ENCODE measurements at regions not wholly inside any gene's neighbourhood (a gene's known extent, or its start where the extent isn't known, plus 50 kb on each side); places are given as distances from the start of the nearest gene placed in this dataset.

DNA sequence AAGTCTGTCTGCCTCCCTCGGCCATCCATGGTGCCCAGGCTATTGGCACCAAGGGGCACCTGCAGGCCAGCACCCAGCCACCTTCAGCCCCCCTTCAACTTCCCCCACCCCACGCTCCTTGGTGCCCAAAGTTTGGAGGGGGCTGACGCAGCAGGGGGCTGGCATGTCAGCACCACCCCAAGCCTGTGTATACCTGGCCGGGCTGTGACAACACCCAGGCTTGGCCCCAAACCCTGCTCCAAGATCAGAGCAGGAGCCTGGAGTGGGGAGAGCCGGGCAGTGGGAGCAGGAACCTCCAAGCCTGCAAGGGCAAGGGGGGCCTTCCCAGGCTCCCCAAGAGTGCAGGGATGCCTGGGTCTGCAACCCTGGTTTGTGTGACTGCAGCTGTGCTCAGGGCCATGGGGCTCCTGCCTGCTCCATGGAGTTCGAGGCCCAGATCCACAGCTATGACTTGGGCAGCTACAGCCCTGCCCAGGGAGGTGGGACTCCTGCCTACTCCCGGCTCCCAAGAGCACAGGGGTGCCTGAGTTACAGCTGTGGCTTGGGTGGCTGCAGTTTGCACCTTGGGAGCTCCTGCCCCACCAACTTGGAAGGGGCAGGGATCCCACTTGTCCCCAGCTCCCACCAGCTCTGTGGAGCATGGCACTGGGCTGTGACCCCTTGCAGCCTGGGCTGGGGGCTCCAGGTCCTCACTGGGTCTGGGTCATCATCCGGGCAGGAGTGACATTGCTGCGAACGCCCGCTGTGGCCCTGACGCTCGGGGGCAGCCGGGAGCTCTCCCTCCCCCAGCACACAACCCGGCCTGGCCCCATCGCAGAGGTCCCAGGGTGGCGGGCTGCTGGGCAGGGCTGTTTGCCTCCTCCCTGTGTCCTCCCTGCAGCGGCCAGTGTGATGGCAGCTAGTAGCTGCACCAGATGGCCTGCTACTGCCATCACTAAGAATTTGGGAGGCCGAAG lies 175.5 kb upstream of the SDK2 start:
- DNase-seq: no peak

- DNase-seq: no peak
Measured at GRCh38 chr17:73820686-73821448, 176.6 kb upstream of the SDK2 start.

DNA sequence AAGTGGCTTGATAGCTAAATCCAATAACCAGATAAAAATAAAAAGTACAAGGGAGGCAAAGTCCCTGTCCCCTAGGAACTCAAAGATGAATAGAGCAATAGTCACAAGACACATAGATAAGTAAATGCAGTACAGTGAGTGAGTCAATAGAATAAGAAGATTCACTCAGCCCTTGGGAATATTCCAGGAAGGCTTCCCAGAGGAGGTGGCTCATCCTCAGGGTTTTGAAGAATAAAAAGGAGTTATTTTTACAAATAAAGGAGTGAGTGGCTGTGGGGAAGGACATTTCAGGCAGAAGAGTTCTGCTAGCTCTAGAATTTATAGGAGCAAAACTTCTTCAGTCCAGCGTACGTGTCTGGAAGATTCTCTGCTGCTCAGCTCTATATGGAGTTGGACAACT lies 177.4 kb upstream of the SDK2 start:
- no peak for DNase-seq

DNA sequence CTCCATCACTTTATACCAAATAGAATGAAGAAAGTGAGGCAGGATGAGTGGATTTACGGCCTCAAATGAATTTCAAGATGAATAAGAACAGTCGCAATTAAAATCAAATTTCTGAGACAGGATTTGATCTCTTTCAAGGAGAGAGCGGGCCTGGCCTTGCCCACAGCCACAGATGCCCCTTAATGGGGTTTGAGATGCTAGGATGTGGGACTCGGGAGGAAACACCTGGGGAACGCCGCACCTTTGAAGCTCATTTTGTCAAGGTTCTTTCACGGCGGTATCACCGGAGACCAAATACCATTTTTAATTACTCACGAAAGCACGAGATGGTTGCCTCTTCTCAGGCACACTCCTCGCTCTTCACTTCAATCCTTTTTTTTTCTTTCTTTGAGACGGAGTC lies 178.1 kb upstream of the SDK2 start:
- no peak for DNase-seq

DNA sequence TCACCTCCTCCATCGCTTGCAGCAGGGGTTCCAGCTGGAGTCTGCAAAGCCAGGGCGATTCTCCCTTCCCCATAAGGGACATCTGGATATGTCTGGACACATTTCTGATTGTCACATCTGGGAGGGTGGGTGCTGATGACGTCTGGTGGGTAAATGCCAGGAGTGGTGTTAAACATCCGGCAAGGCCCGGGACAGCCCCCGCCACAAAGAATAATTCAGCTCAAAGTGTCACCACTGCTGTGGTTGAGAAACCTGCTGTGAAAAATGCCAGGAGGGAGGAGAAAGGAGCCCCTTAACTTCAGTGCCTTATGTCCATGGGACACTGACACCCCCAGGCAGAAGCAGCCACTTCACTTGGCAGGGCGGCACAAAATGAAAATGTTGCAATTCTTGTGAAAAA lies 179.4 kb upstream of the SDK2 start:
- no peak for DNase-seq

DNA sequence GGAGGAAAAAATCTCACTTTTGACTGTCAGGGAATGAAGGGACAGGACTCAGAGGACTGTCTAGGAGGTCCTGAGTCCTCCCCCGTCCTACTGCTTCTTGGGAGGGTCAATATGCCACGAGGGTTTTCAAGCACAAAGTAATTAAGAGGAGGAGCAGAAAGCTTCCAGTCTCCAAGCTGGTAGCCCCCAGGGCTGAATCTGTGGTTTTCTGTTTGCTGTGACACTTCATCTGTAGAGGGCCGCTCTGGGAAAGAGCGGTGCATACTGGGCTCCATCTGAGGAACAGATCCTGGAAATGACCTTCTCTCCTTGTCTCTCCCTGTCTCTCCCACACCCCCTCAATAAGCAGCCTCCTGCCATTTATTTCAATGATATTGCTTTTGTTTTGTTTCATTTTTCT lies 180.1 kb upstream of the SDK2 start:
- DNase-seq: no peak

DNA sequence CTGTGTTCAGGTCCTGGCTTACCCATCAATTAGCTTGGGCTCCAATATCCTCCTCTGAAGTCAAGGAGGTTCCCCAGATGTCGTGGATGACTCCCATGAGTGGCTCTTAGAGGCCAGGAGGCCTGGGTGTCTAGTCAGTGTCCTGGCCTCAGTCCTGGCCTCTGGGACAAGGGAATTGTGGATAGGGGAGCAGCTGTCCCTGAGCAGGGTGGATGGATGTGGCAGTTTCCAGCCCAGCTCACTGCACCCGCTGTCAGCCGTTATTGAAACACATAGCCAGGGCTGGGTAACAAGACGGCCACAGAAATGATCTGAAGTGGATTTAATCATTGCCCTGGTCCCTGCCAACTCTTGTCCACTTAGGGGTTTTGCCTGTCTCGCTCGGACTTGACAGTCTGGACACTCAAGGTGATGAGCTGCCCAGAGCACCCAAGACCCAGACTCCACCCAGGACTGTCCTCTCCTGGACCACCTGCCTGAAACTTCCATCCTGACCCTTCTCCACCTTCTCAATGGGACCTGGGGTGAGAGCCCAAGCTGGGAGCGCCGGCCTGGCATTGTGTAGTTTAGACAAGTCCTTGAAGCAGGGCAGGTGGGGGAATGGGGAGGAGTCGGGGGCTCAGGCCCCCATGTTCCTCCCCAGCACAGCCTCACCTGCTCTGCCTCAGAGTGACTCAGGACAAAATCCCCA lies 182.1 kb upstream of the SDK2 start:
- no peak for DNase-seq

DNA sequence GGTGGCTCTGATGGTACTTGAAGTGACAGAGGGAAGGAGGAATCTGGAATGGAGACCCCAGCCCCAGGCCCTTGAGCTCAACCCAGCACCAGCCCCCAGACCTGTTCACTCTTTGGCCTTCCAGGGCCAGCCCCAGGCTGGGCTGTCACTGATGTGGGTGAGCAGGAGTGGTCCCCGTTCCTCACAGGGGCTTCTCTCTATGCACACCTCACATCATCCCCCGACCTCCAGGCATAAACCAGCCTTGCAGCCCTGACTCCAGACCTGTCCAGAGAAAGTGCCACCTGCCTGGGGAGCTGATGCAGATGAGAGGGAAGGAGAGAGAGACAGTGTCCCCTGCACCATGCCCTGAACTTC lies 182.6 kb upstream of the SDK2 start:
- DNase-seq: no peak

- DNase-seq: no peak
Measured at GRCh38 chr17:73827627-73828291, 183.5 kb upstream of the SDK2 start.

- DNase-seq: no peak
Measured at GRCh38 chr17:73829676-73830280, 185.5 kb upstream of the SDK2 start.

DNA sequence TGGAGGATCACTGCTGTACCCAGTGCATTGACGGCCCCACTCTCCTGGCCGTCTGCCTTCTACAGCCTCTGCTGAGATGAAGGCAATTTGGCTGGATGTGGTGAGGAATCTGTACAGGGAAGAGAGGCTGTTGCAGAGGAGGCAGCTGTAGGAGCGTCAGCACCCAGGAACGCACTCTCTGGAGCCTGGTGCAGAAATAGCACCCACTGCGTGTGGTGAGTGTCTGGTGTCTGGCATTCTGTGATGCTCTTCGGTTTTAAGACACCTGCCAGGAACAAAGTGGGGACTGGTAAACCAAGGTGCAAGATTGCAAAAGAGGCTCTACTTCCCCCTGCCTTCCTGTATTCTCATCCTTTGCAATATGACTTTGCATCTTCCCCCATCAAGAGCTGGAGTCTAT lies 187.5 kb upstream of the SDK2 start:
- DNase-seq: no peak

DNA sequence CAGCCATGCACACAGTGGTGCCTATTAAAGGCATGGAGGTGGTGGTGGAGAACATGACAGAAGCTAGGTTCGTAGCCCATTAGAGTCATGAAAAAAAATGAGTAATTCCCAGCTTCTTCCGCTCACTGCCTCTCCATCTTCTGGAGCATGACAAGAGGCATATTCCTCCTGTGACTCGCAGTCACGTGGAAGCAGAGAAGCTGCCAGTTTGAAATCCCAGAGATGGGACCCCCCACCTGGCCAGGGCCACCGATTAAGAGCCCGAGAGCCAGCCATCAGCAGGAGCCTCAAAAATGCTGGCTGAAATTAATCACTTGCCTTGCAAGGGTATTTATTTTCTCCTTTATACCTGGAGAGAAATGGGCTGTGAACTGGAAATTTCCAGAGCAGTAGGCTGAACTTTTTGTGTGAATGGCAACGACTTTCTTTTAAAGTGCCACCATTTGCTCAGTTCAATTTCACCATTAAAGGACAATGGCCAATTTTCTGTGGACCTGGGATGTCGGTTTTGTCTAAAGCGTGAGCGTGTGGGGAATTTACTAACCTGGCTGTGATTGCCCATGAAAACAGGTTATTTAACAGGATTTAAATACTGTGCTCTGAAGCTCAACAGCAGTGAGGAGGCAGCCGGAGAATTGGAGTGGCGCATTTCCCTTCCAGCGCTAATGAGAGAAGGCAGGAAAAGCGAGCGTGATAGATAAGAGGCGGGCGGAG lies 189.7 kb upstream of the SDK2 start:
- no peak for DNase-seq

DNA sequence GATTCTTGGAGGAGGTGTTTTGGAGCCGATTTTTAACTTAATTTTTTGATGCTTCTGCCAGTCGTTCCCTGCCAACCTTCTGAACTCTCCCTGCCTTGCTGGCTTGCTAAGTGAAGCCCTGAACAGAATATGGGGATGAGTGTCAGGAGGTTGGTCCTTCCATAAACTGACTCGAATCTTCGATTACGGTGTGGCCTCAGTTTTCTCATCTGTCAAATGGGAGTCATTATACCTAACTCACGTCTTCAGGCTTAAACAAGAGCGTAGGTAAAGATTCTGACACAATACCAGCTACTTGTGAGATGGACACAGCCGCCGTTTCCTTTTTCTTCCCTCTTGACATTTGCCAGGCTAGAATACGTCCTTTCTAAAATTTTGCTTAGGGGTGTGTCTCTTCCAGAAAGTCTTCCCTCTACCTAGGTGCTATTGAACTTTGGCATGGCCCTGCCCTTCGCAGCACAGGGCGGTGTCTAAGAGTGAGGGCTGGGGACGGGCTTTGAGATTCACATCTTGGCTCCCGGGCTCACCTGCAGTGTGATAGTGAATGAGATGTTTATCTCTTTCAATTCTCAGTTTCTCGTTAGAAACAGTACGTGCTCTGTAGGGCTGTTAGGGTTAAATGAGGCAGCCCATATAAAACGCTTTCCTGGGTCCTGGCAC lies 190.6 kb upstream of the SDK2 start:
- no peak for DNase-seq

DNA sequence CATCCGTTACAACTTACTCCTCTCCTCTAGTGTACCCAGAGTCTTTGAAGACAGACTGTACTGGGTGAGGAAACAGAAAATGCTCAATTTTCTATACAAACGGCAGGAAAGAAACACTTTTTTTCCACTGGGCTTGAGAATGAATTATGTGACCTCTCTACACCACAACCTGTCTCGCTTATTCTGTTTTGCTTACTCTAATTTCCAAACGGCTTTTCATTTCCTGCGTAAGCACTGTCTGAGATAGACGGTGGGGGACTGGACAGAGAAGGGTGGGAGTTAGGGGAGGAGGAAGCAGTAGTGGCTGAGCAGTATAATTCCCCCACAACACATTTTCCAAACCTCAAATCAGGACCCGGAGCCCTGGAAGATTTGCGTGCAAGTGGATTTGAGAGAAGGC lies 191.4 kb upstream of the SDK2 start:
- no peak for DNase-seq

- no peak for DNase-seq
Measured at GRCh38 chr17:73838815-73839214, 194.6 kb upstream of the SDK2 start.

DNA sequence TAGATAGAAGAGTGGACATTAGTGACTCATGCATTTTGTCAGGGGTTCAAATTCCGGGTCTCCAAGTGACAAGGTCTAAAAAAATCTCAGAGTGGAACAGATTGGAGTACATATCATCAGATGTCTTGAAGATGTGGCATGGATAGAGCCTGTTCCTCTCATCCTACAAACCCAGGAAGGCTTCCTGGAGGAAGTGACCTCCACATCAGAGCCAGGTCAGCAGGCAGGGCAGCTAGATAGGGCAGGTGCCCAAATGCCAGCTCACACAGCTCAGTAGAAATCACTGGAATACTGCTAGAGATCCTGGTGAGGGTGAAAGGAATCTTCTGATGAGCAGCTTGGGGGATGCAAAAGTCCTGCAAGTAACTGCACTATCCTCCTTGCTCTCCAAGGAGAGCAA lies 196.6 kb upstream of the SDK2 start:
- DNase-seq: no peak

- DNase-seq: no peak
Measured at GRCh38 chr17:73841431-73842060, 197.3 kb upstream of the SDK2 start.

- no peak for DNase-seq
Measured at GRCh38 chr17:73847952-73848351, 203.7 kb upstream of the SDK2 start.

DNA sequence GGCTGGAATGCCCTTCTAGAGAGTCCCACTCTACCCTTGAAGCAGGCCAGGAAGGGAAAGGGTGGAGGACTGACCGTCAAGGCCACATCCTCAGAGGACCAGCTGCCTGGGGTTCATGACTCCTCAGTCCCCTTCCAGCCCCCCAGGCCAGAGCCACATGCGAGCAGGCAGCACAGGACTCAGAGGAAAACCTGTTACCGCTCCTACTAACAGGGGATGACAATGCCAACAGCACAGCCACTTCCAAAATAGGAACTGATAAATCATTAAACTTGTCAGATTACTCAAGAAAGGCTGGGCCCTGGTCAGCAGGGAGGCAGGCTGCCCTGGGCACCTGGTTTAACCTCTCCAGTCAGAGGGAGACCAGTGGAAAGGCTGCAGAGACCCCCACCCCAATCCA lies 206.2 kb upstream of the SDK2 start:
- no peak for DNase-seq

DNA sequence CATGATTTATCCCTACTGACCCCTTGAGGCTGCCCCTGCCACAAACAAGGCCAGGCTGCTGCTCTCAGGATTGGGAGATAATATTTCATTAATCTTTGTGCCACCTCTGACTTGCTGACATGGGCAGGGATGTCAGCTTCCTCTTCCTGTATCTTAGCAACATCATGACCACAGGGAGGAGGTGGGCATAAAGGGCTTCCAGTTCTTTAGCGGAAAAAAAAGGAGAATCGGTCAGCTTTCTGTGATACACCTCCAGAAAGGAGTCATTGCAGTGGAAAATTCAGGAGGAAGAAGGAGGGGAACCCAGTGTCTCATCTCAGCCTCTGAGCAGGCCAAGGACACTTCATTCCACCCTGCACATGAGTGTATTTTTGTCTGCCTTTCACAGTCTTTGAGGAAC lies 206.8 kb upstream of the SDK2 start:
- DNase-seq: no peak

- DNase-seq: no peak
Measured at GRCh38 chr17:73851921-73852320, 207.7 kb upstream of the SDK2 start.

Measured in activated CD8-positive, alpha-beta memory T cell treated with anti-CD3 and anti-CD28 coated beads, Interleukin-2, amount 50 U/mL, for 48 hours (primary cell).